ENCODE measurements at regions not wholly inside any gene's neighbourhood (a gene's known extent, or its start where the extent isn't known, plus 50 kb on each side); places are given as distances from the start of the nearest gene placed in this dataset.

GRCh38 chr6:115241373-115241772, 819.3 kb downstream of the FRK start (continued):
- no peak for TF ChIP-seq ZNF449 (CRISPR knock-in tag; IDR thresholded peaks at IDR 0.05)
- TF ChIP-seq, protein P1, sequence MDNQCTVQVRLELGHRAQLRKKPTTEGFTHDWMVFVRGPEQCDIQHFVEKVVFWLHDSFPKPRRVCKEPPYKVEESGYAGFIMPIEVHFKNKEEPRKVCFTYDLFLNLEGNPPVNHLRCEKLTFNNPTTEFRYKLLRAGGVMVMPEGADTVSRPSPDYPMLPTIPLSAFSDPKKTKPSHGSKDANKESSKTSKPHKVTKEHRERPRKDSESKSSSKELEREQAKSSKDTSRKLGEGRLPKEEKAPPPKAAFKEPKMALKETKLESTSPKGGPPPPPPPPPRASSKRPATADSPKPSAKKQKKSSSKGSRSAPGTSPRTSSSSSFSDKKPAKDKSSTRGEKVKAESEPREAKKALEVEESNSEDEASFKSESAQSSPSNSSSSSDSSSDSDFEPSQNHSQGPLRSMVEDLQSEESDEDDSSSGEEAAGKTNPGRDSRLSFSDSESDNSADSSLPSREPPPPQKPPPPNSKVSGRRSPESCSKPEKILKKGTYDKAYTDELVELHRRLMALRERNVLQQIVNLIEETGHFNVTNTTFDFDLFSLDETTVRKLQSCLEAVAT (IDR thresholded peaks at IDR 0.05) = no peak
- no peak for TF ChIP-seq HLTF (IDR thresholded peaks at IDR 0.05)
- TF ChIP-seq HDGF (IDR thresholded peaks at IDR 0.05) = no peak
- TF ChIP-seq, protein P2, sequence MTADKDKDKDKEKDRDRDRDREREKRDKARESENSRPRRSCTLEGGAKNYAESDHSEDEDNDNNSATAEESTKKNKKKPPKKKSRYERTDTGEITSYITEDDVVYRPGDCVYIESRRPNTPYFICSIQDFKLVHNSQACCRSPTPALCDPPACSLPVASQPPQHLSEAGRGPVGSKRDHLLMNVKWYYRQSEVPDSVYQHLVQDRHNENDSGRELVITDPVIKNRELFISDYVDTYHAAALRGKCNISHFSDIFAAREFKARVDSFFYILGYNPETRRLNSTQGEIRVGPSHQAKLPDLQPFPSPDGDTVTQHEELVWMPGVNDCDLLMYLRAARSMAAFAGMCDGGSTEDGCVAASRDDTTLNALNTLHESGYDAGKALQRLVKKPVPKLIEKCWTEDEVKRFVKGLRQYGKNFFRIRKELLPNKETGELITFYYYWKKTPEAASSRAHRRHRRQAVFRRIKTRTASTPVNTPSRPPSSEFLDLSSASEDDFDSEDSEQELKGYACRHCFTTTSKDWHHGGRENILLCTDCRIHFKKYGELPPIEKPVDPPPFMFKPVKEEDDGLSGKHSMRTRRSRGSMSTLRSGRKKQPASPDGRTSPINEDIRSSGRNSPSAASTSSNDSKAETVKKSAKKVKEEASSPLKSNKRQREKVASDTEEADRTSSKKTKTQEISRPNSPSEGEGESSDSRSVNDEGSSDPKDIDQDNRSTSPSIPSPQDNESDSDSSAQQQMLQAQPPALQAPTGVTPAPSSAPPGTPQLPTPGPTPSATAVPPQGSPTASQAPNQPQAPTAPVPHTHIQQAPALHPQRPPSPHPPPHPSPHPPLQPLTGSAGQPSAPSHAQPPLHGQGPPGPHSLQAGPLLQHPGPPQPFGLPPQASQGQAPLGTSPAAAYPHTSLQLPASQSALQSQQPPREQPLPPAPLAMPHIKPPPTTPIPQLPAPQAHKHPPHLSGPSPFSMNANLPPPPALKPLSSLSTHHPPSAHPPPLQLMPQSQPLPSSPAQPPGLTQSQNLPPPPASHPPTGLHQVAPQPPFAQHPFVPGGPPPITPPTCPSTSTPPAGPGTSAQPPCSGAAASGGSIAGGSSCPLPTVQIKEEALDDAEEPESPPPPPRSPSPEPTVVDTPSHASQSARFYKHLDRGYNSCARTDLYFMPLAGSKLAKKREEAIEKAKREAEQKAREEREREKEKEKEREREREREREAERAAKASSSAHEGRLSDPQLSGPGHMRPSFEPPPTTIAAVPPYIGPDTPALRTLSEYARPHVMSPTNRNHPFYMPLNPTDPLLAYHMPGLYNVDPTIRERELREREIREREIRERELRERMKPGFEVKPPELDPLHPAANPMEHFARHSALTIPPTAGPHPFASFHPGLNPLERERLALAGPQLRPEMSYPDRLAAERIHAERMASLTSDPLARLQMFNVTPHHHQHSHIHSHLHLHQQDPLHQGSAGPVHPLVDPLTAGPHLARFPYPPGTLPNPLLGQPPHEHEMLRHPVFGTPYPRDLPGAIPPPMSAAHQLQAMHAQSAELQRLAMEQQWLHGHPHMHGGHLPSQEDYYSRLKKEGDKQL (CRISPR knock-in tag; IDR thresholded peaks at IDR 0.05; ENCODE audit: borderline replicate concordance) = no peak
- TF ChIP-seq, protein P3, sequence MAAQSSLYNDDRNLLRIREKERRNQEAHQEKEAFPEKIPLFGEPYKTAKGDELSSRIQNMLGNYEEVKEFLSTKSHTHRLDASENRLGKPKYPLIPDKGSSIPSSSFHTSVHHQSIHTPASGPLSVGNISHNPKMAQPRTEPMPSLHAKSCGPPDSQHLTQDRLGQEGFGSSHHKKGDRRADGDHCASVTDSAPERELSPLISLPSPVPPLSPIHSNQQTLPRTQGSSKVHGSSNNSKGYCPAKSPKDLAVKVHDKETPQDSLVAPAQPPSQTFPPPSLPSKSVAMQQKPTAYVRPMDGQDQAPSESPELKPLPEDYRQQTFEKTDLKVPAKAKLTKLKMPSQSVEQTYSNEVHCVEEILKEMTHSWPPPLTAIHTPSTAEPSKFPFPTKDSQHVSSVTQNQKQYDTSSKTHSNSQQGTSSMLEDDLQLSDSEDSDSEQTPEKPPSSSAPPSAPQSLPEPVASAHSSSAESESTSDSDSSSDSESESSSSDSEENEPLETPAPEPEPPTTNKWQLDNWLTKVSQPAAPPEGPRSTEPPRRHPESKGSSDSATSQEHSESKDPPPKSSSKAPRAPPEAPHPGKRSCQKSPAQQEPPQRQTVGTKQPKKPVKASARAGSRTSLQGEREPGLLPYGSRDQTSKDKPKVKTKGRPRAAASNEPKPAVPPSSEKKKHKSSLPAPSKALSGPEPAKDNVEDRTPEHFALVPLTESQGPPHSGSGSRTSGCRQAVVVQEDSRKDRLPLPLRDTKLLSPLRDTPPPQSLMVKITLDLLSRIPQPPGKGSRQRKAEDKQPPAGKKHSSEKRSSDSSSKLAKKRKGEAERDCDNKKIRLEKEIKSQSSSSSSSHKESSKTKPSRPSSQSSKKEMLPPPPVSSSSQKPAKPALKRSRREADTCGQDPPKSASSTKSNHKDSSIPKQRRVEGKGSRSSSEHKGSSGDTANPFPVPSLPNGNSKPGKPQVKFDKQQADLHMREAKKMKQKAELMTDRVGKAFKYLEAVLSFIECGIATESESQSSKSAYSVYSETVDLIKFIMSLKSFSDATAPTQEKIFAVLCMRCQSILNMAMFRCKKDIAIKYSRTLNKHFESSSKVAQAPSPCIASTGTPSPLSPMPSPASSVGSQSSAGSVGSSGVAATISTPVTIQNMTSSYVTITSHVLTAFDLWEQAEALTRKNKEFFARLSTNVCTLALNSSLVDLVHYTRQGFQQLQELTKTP (IDR thresholded peaks at IDR 0.05; ENCODE audit: low read depth in 1 of 2, partially characterized antibody in 2 of 2) = no peak
- no peak for TF ChIP-seq RNF2 (IDR thresholded peaks at IDR 0.05)
- no peak for TF ChIP-seq RBM22 (IDR thresholded peaks at IDR 0.05; ENCODE audit: low read depth, low read length, poor library complexity, severe bottlenecking)
- TF ChIP-seq NRF1 (conservative IDR thresholded peaks at IDR 0.05 in 1 of 2, IDR thresholded peaks at IDR 0.05 in 1 of 2) = no peak

Measured in K562 (cell line).